ENCODE measurements at regions not wholly inside any gene's neighbourhood (a gene's known extent, or its start where the extent isn't known, plus 50 kb on each side); places are given as distances from the start of the nearest gene placed in this dataset.

GRCh38 chr3:145197821-145198220 is 963.2 kb downstream of the PLOD2 start:
- TF ChIP-seq CTCF (conservative IDR thresholded peaks at IDR 0.05; ENCODE audit: low read depth, low read length) (no peak), EZH2 (IDR thresholded peaks at IDR 0.05; ENCODE audit: borderline replicate concordance, low read depth, low read length, poor library complexity, severe bottlenecking) (no peak)

Measured in A673 (cell line).